LNCaP clone FGC (cell line): ENCODE measurements at regions not wholly inside any gene's neighbourhood (a gene's known extent, or its start where the extent isn't known, plus 50 kb on each side); places are given as distances from the start of the nearest gene placed in this dataset.

Experiments
- DNase-seq: peaks from one replicate; pipeline ENCODE4 v3.0.0-alpha.2; 2011; ENCODE audit warnings: low read depth
- H3K4me3 ChIP-seq: 2 replicates; pipeline ENCODE4 v1.5.1; 2011; ENCODE audit warnings: mild to moderate bottlenecking, low read depth, low read length, control low read depth
- CTCF ChIP-seq: IDR thresholded peaks from 2 replicates; pipeline ENCODE4 v1.5.1; 2012; ENCODE audit warnings: mild to moderate bottlenecking; ENCODE audit not compliant: control insufficient read depth, insufficient read depth; ENCODE audit errors: extremely low read depth

- no peak for TF ChIP-seq CTCF
- no peak for DNase-seq
- no peak overlapping the region for H3K4me3 ChIP-seq
Measured at GRCh38 chr3:190716211-190716610, 146.3 kb downstream of the GMNC start.

GRCh38 chr3:190710723-190711122 is 151.8 kb downstream of the GMNC start:
- H3K4me3 ChIP-seq: no peak overlapping the region
- TF ChIP-seq CTCF: no peak
- DNase-seq: no peak

GRCh38 chr3:190709351-190709773 is 153.1 kb downstream of the GMNC start:
- H3K4me3 ChIP-seq: peak overlapping the region; percentile 19
- peak; percentile 87 for DNase-seq
- no peak for TF ChIP-seq CTCF
